GM23248 (cell line): ENCODE measurements at regions not wholly inside any gene's neighbourhood (a gene's known extent, or its start where the extent isn't known, plus 50 kb on each side); places are given as distances from the start of the nearest gene placed in this dataset.
"Not testable (repeated sequence)": the region's sequence is repeated elsewhere in the genome, so short reads cannot be mapped to it uniquely, and the experiment has no call there.

ENCODE experiments used
- DNase-seq: peaks from one replicate; pipeline ENCODE4 v3.0.0-alpha.2; 2015
- H2AFZ ChIP-seq: fragments of 200-600 bp; sonication (generic); 2 replicates; pipeline ENCODE4 v1.6.1; 2016; ENCODE audit warnings: antibody characterized with exemption
- H3F3A ChIP-seq: fragments of 200-600 bp; sonication (generic); 2 replicates; pipeline ENCODE4 v1.6.1; 2016; ENCODE audit warnings: mild to moderate bottlenecking, antibody characterized with exemption, mixed run types; ENCODE audit not compliant: insufficient read depth
- H3K27ac ChIP-seq: fragments of 200-600 bp; sonication (generic); 2 replicates; pipeline ENCODE4 v1.5.1; 2016; ENCODE audit warnings: mild to moderate bottlenecking
- H3K27me3 ChIP-seq: fragments of 200-600 bp; sonication (generic); replicated peaks from 2 replicates; pipeline ENCODE4 v1.6.1; 2016; ENCODE audit warnings: mild to moderate bottlenecking; ENCODE audit not compliant: insufficient read depth
- H3K36me3 ChIP-seq: fragments of 200-600 bp; sonication (generic); 2 replicates; pipeline ENCODE4 v1.6.1; 2016; ENCODE audit warnings: low read depth, mild to moderate bottlenecking
- H3K4me1 ChIP-seq: fragments of 200-600 bp; sonication (generic); 2 replicates; pipeline ENCODE4 v1.6.1; 2016; ENCODE audit warnings: mild to moderate bottlenecking; ENCODE audit not compliant: insufficient read depth
- H3K4me2 ChIP-seq: fragments of 200-600 bp; sonication (generic); one replicate; pipeline ENCODE4 v1.6.1; 2016; ENCODE audit warnings: mild to moderate bottlenecking; ENCODE audit not compliant: unreplicated experiment
- H3K4me3 ChIP-seq: fragments of 200-600 bp; sonication (generic); 2 replicates; pipeline ENCODE4 v1.5.1; 2016; ENCODE audit warnings: mild to moderate bottlenecking
- H3K79me2 ChIP-seq: fragments of 200-600 bp; sonication (generic); 2 replicates; pipeline ENCODE4 v1.6.1; 2016; ENCODE audit warnings: mild to moderate bottlenecking; ENCODE audit not compliant: insufficient read depth
- H3K9ac ChIP-seq: fragments of 200-600 bp; sonication (generic); 2 replicates; pipeline ENCODE4 v1.6.1; 2016; ENCODE audit warnings: mild to moderate bottlenecking
- H3K9me2 ChIP-seq: fragments of 200-600 bp; sonication (generic); 2 replicates; pipeline ENCODE4 v1.6.1; 2016; ENCODE audit warnings: mixed run types, mild to moderate bottlenecking, moderate library complexity; ENCODE audit not compliant: insufficient read depth
- H3K9me3 ChIP-seq: fragments of 200-600 bp; sonication (generic); one replicate; pipeline ENCODE4 v1.6.1; 2017; ENCODE audit warnings: low read depth
- H4K20me1 ChIP-seq: fragments of 200-600 bp; sonication (generic); 2 replicates; pipeline ENCODE4 v1.6.0; 2016; ENCODE audit not compliant: insufficient read depth
- EZH2 ChIP-seq: fragments of 200-600 bp; sonication (generic); IDR thresholded peaks from 2 replicates; pipeline ENCODE4 v1.6.1; 2018; ENCODE audit warnings: antibody characterized with exemption, mild to moderate bottlenecking; ENCODE audit not compliant: insufficient read depth, poor library complexity, severe bottlenecking
- EZH2phosphoT487 ChIP-seq: fragments of 200-600 bp; sonication (generic); IDR thresholded peaks from 2 replicates; pipeline ENCODE4 v1.6.1; 2018; ENCODE audit warnings: antibody characterized with exemption, moderate library complexity, mild to moderate bottlenecking, low read depth; ENCODE audit not compliant: insufficient read depth
- WGBS, 2 experiments: methylation state at CpG; one replicate each; pipeline ENCODE4 v1.1.6; 2015 to 2017; ENCODE audit warnings: low lambda C conversion rate in 2 of 2, low coverage in 1 of 2; ENCODE audit errors: missing lambda C conversion rate in 2 of 2; 5-methylcytosine and 5-hydroxymethylcytosine counted together
- in situ Hi-C: fragments of 300-500 bp; cut with MboI; formaldehyde crosslinking; loops from 2 replicates; pipeline ENCODE4 v1.15.0; 2020

DNA sequence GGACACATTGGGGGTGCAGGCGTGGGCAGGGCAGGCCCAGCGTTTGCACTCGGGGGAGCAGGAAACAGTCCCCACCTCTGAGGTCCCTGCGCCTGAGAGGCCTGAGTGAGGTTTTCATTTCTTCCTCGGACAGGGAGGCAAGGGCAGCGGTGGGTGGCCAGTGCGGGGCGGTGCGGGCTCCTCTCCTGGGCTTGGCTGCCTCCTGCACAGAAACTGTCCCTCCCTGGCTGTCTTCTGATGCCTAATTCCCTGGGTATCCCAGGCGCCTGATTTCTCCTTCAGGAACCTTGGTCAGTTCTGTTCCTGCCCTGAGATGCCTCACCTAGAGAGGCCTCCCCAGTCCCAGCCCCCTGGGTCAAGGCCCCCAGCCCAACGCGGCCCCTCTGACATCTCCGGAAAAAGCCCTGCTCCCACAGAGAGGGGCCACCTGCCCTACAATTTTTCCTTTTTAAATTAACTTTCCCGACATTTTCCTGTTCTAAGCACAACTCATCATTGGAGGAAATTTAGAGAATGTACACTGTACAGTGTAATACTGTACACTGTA is 260.3 kb downstream of the ADGRD1 start:
- no peak for DNase-seq
- in situ Hi-C loops = no loop called here
- WGBS, 2 experiments = 53 to 57% methylated on average over 12 to 14 of the region's 14 CpGs

DNA sequence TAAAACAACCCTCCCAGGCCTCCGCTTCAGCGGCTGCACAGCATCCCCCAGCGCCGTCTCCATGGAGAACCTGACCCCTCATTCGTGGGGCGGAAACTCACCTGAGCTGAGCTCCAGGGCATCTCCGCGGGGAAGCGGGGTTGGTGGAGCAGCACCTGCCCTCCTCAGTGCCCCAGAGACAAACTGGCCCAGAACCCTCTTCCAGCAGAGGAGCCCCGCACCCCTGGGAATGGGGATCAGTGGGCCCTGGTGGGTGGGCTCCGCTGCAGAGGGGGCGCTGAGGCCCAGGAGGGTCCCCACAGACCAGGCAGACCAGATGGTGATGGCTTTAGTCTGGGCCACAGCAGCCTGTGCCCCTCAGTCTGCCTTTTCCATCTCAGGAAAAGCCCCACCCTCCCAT is 261.2 kb downstream of the ADGRD1 start:
- H3K27ac ChIP-seq, H3K4me1 ChIP-seq, H3K27me3 ChIP-seq, H3K9ac ChIP-seq, DNase-seq, H3K4me2 ChIP-seq, in situ Hi-C loops, H3K9me2 ChIP-seq, H3F3A ChIP-seq, H3K4me3 ChIP-seq, H3K9me3 ChIP-seq, H4K20me1 ChIP-seq, H3K36me3 ChIP-seq, H2AFZ ChIP-seq, H3K79me2 ChIP-seq: not testable (repeated sequence)
- WGBS, 2 experiments = 72 to 75% methylated on average over 10 to 12 of the region's 12 CpGs

More for the DNA sequence above, 260.3 kb downstream of the ADGRD1 start:
- Histone ChIP-seq H3K4me1 (no peaks in the 10 kb centered on the region), H3K4me3 (no peak overlapping the region), H3F3A (no peaks in the 10 kb centered on the region), H4K20me1 (no peaks in the 10 kb centered on the region), H3K9me2 (no peaks in the 10 kb centered on the region), H3K27ac (no peak overlapping the region), H3K9ac (no peak overlapping the region), H3K36me3 (no peaks in the 10 kb centered on the region), H2AFZ (no peak overlapping the region), H3K4me2 (no peak overlapping the region), H3K79me2 (no peaks in the 10 kb centered on the region), H3K9me3 (no peaks in the 10 kb centered on the region), H3K27me3 (peaks cover 5% of the 10 kb centered on the region; the same call in 1 of the 2 replicates)
- TF ChIP-seq EZH2phosphoT487 (no peak), EZH2 (no peak)

DNA sequence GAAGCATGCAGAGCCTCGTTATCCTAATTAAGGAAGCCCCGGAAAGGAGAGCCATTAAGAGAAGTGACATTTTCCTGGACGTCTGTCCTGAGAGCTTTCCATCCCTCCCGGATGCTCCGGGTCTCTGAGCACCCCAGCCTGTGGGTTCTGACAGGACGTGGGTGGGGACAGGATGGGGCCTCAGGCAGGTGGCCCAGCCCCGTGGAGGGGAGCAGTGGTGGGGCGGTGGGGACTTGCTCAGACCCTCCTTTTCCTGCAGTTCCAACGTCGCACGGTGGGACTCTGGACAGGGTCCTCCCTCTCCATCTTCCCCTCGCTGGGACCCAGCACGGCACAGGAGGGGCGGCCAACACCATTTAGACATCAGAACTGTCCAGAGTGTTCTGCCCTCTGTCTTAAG is 262.9 kb downstream of the ADGRD1 start:
- H3K9ac ChIP-seq, H3K27me3 ChIP-seq, H3K79me2 ChIP-seq, H4K20me1 ChIP-seq, in situ Hi-C loops, H3K9me2 ChIP-seq, H3K27ac ChIP-seq, H3K36me3 ChIP-seq, H3K9me3 ChIP-seq, H3F3A ChIP-seq, H3K4me3 ChIP-seq, DNase-seq, H3K4me2 ChIP-seq, H2AFZ ChIP-seq, H3K4me1 ChIP-seq: not testable (repeated sequence)
- 14 to 22% methylated on average over 14 of the region's 14 CpGs for WGBS, 2 experiments

DNA sequence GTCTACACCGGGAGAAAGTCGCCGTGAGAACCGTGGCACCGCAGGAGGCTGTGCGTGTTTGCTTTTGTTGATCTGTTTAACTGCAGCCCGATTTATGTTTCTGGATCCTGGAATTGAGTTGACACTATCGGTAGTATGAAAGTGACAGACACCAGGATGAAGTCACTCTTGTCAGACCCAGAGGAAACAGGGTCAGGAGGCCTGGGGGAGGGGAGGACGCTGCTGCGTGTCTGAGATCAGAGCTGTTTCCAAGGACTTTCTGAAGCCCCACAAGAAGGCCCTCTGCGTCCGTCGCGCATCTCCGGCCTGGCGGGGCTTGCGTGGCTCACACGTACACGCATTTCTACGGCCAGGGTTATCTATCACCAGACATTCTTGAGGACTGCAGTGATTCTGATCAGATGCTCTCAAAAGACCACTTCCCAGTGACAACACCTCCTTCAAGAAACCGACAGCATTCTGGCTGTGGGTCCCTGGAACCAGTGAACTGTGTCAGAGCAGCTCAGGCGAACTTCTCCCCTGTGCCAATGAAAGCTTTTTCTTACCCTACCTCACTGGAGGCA is 263.4 kb downstream of the ADGRD1 start:
- no peaks in the 10 kb centered on the region for H3K4me1 ChIP-seq
- no peak overlapping the region for H2AFZ ChIP-seq
- H3K4me2 ChIP-seq = no peak overlapping the region
- no peaks in the 10 kb centered on the region for H3K9me3 ChIP-seq
- TF ChIP-seq EZH2 = no peak
- TF ChIP-seq EZH2phosphoT487 = no peak
- H3F3A ChIP-seq = no peaks in the 10 kb centered on the region
- 54% methylated on average over 22 of the region's 22 CpGs for WGBS, 2 experiments
- no peaks in the 10 kb centered on the region for H4K20me1 ChIP-seq
- no peak overlapping the region for H3K9ac ChIP-seq
- in situ Hi-C loops = no loop called here
- H3K27me3 ChIP-seq = peaks cover 5% of the 10 kb centered on the region; the same call in 1 of the 2 replicates
- no peak overlapping the region for H3K4me3 ChIP-seq
- H3K9me2 ChIP-seq = no peaks in the 10 kb centered on the region
- DNase-seq = no peak
- no peaks in the 10 kb centered on the region for H3K79me2 ChIP-seq
- H3K27ac ChIP-seq = no peak overlapping the region
- H3K36me3 ChIP-seq = no peaks in the 10 kb centered on the region
